Dermis microvascular lymphatic vessel endothelial cell (primary cell): ENCODE measurements at regions not wholly inside any gene's neighbourhood (a gene's known extent, or its start where the extent isn't known, plus 50 kb on each side); places are given as distances from the start of the nearest gene placed in this dataset.
"Not testable (repeated sequence)": the region's sequence is repeated elsewhere in the genome, so short reads cannot be mapped to it uniquely, and the experiment has no call there.

Experiments
- DNase-seq, 2 donors: peaks; one replicate each; pipeline versions ENCODE4 v3.0.0 to v3.0.0-alpha.2; 2010; ENCODE audit warnings: low read depth in 2 of 2

DNA sequence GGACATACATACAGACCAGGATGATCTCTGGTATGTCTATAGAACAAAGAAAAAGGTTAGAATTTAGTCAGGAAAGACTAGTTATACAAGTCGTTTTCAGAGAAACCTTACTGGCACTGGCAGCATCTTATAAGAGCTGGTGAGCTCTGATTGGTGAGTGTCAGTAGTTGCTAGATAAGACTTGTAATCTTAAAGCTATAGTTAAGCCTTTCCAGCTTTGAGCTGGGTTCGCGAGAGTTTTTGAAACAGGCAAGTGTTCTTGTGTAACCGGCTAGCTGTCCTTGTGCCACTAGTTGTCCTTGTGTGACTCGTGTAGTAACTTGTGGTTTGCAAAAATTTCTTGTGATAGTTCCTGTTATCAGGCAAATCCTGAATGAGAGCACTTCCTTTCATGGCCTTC lies 740.9 kb downstream of the GALC start:
- no peak for DNase-seq

DNA sequence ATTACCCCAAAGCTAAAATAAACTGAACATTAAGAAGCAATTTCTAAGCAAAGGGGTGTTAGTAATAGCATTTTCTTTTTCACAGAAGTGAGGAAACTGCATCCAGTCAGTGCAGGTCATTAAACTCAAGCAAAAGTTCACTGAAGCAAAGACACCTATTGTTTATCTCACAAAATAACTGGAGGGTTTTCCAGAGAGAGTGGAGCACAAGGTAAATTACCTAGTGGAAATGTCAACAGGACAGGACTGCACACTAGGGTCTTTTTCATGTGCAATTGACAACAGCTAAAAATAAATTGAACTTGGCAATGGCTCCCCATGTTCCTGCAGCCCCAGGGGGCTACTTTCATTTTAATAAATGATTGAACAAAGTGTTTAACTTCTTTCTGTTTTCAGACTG lies 742.0 kb downstream of the GALC start:
- no peak for DNase-seq

DNA sequence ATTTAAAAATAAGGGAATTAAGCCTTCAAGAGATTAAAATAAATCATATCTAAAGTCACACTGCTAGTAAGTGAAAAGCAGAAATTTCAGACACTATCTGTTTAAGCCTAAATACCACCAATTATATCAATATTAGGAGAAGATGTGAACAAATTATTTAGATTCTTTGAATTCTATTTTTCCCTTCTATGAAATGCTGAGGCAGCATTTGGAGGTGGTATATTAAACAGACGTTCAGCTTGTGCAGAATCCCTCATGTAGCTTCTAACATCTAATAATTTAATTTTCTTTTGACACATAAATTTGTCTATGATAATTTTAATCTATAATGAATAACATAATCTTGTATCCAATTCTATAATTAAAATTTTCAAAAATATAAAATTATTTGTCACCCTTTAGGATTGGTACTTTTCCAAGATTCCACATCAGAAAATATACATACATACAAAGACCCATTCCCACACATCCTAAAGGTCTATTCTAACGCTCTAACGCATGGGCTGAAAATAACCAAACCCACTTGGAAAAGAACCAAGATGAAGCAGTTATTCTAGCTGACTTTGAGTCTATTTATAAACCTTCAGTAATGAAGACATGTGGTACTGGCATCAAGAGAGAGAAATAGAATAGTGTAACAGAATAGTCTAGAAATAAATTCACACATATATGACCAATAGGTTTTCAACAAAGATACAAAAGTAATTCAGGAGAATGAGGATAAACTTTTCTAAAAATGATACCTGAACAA lies 751.8 kb downstream of the GALC start:
- DNase-seq, result no peak

DNA sequence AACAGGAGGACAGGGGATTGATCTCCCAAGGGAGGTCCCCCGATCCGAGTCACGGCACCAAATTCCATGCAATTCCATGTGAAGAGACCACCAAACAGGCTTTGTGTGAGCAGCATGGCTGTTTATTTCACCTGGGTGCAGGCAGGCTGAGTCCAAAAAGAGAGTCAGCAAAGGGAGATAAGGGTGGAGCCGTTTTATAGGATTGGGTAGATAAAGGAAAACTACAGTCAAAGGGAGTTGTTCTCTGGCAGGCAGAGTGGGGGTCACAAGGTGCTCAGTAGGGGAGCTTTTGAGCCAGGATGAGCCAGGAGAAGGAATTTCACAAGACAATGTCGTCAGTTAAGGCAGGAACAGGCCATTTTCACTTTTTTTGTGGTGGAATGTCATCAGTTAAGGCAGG lies 752.7 kb downstream of the GALC start:
- not testable (repeated sequence) for DNase-seq

DNA sequence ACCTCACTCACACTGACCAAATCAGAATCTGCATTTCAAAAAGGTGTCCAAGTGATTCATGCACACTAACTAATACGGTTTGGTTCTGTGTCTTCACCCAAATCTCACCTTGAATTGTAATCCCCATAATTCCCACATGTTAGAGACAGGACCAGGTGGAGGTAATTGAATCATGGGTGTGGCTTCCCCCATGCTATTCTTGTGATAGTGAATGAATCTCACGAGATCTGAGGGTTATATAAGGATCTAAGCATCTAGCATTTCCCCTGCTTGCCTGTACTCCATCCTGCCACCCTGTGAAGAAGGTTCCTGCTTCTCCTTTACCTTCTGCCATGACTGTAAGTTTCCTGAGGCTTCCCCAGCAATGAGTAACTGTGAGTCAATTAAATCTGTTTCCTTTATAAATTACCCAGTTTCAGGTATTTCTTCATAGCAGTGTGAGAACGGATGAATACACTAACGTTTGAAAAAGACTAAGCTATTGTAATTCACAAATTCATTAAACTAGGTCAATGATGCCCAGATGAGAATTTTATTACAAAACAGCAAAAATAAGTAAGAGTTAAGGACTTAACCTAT lies 759.1 kb downstream of the GALC start:
- no peak for DNase-seq

DNA sequence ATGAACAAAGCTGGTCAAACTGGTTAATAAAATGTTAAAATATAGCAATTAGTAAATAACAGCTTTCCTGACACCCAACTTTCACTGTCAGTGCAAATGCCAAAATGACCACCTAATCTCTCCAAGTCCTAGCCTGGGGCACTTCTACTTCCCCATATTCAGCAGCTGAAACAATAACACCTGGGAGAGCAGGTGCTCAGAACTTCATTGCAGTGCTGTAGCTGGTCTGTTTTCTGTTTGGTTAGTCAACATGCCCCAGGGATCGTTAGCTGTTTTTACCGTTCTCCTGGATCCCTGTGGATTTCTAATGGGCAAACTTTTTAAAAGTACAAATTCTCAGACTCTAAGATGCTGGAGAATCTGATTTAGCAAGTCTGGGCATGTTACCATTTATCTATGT lies 759.7 kb downstream of the GALC start:
- no peak for DNase-seq

DNA sequence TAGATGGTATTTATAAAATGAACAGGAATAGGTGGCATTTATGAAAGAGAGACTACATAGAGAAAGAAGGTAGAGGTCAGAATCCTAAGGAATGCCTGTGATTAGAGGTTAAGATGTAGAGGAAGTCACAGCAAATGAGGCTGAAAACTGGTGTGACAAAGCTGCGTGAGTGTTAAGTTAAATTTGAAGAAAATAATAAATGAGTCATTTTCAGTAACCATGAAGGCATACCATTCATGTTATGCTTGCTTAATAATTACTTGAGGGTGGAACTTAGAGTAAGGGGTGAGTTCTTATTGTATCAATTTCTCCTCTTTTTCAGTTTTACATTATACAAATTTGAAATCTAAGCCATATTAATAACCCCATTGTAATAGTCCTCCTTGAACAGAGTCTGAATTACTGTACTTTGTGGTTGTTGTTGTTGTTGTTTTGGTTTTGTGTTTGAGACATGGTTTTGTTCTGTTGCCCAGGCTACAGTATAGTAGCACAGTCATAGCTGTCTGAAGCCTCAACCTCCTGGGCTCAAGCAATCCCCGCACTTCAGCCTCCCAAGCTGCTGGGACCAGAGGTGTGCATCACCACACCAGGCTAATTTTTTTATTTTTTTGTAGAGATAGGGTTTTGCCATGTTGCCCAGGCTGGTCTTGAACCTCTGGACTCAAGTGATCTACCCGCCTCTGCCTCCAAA lies 761.5 kb downstream of the GALC start:
- no peak for DNase-seq

DNA sequence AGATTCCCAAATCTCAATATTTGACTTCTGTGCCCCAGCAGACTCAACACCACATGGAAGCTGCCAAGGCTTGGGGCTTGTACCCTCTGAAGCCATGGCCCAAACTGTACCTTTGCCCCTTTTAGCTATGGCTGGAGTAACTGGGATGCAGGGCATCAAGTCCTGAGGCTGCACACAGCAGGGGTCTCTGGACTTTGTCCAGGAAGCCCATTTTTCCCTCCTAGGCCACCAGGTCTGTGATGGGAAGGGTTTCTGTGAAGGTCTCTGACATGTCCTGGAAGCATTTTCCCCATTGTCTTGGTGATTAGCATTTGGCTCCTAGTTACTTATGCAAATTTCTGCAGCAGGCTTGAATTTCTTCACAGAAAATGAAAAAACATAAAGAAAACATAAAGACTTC lies 762.3 kb downstream of the GALC start:
- DNase-seq, result no peak

DNA sequence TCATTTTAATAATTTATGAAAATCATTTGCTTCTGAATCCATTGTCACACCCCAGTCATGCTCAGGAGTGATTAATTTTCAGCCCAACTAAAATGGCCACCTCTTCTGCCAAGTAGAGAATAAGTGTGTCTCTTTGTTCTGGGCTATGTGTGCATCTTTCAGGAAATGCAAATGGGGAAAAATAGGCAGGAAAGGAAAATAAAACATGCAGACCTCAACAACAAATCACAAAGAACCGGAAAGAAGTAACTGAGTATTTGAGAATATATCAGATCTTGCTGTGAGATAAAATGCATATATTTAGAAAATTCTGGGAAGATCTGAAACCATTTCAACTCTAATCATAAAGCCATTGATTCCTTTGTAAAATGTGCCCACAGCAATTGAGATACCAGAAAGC lies 763.9 kb downstream of the GALC start:
- no peak for DNase-seq

DNA sequence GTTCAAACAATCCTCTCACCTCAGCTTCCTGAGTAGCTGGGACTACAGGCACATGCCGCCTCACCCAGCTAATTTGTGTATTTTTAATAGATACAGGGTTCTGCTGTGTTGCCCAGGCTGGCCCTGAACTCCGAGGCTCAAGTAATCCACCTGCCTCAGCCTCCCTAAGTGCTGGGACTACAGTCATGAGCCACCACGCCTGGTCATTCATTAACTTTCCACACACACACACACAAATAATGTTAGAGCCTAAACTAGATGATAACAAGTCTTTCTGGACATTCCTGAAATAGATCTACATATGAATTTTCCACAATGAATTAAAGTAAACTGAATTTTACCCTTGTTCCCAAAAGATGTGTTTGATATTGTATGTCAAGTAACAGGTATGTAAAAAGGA lies 776.0 kb downstream of the GALC start:
- no peak for DNase-seq

DNA sequence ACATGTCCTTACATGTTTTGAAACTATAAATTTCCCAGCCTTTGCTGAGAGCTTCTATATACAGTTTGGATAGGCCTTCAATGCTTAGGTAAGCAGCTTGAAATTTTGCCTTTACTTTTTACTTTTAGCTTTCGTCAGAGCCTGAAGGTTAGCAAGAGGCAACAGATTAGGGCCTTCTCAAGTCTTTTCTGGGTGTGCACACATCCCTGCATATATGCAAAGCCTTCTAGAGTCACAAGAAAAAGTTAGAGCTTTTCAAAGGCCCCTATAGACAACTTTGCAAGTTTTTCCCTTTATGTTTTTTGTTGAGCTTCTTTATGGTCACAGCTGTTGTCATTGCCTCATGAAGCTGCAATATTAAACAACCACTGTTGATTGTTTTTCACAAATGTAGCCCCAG lies 778.4 kb downstream of the GALC start:
- DNase-seq, result no peak

DNA sequence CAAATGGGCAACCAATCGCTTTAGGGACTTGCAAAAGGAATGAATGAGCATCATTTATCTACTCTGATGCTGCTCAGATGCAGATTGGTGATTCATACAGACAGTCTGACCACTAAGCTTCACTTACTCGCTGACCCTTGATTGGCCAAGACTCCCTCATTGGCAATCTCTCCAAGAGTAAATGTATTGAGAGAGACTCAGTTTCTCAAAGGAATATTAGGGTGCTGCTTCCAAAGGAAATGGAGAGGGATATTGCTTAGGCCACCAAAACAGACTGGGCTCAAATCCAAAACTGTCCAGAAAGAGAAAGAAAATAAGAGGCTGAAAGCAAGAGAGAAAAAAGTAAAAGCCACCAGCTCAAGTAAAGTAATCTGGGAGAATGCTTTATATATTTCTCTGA lies 785.2 kb downstream of the GALC start:
- no peak for DNase-seq

DNA sequence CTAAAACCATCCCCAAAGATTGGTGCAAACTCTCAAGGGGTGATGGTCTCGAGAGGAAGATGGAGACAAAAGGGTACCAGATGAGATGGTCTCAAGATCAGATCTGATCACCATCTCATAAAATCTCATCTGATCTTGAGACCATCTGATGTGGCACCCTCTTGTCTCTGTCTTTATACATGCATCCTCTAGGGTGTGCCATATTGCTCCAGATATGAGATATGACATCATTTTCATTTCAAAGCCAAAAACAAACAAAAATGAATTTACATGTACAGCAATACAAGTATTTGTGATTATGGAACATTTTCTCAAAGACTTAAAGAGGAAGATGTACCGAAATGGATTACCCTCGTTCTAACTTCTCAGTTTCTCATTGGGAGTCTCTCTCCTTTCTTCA lies 787.2 kb downstream of the GALC start:
- no peak for DNase-seq

DNA sequence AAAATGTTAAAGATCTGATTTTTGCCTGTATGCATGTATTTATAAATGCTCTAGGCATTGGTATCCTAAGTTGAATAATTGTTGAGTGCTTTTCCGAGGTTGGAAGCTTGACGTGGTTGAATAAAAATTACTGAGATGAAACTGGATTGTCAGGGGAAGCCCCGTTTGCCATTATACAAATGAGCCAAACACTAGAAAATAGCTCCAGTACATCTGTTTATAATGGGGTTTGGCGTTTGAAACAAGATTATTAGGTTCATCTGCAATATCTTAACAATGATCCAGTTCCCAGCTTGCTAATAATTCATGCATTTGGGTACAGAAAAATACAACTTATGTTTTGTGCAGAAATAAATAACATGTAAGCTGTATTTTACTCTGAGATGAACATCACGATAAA lies 789.6 kb downstream of the GALC start:
- DNase-seq, result no peak

DNA sequence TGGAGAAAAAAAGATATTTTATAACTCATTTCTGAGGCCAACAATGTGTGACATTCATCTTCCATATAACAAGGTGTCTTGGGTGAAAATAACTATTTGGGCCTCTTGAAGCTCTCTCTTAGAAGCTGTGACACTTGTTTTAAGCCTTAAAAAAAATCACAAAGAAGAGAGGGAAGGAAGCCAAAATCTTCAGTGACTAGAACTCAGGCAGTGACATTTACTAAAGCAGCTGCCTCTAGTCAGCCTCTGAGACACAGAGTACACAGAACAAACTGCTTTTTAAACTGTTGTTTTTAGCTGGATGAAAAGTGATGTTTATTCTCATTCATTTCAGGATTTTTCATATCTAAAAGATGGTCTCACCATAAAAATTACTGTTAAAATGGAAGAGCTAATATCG lies 793.6 kb downstream of the GALC start:
- no peak for DNase-seq

DNA sequence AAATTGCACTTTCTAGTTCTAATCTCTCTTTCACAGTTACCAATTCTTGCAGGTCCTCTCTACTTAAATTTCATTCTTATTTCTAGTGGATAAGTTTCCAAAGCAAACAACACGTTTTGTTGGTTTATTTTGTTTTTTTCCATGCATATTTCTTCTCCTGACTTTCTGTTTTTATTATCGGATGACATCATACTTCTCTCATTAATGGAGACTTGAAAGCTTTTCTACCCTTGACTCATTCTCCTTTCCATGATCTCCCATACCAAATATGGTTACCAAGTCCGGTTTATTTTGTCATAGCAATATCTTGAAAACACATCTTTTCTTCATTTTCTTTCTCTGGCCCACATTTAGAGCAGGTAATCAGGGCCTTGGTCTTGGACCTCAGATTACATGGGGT lies 796.5 kb downstream of the GALC start:
- no peak for DNase-seq

DNA sequence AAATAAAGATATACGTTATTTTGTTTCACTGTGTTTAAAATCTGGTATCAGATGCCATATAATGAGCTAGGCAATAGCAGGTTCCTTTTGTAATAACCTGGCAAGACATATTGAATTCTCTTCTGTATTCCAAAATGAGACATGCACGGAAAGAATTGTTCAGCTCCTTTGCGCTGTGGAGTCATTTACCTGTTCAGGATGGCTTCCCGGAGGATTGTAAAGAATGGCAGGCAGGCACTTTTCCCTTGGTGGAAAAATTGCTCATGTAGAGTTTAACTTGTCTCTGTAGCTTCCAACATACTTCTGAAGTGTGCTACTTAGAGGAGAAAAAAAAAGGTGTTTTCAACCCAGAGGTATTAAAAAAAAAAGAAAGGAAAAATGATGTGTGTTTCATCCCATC lies 805.2 kb downstream of the GALC start:
- no peak for DNase-seq

DNA sequence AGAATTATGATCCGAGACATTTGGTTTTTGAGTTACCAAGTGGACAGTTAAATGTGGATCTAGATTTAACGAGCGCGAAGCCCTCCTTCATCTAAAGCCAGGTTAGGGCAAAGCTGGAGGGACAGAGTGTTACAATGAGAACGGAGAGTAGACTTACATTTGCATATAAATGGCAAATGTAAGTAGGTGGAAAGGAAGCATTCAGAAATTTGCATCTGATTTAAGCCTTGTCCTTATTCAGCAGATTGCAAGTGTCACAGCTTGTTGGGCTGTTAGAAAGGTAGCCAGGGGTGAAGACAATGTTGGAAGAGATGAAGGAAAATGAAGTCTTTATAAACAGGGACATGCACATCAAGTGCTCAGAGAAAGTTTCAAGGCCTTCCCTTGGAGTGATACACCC lies 806.2 kb downstream of the GALC start:
- DNase-seq, result no peak

DNA sequence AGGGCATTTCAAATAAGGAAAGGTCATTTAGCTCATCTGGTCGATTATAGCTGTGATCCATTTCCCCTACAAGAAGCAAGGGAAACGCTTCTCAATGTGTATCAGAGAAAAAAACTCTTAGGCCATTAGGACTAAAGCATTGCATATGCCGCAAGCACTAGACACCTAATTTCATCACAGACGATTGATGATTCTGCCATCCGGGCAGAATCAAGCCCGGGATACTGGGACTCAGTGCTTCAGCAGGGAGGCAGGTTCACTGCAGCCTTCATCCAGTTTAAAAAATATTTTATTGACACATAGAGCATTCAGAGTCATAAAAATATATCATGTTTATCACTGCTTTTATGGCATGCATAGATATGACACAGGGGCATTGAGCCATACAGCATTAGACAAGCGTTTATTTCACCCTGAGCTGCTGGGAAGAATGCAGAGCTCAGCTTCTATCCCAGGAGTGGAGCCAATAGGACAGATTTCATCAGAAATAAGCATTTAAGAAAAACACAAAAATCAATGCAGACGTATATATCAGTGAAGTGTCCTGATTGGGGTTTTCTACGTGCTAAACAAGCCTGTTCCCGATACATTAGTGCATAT lies 806.9 kb downstream of the GALC start:
- DNase-seq, result no peak

DNA sequence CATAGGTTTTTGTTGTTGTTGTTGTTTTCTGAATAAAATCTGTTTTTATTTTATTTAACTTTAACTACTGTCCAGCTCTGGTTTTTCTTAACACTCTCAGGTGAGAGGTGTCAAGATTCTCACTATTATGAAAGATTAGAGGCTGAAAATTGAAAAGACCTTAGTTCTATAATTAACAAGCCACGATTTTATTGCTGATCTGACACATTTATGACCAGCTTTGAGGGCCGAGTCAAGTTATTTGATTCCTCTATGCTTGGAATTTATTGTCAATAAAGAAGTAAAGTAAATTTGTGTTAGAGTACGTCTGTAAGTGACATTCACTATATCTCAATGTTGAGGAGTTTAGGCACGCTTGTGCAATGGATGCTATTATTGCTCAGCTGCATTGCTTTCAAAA lies 808.8 kb downstream of the GALC start:
- DNase-seq, result no peak

DNA sequence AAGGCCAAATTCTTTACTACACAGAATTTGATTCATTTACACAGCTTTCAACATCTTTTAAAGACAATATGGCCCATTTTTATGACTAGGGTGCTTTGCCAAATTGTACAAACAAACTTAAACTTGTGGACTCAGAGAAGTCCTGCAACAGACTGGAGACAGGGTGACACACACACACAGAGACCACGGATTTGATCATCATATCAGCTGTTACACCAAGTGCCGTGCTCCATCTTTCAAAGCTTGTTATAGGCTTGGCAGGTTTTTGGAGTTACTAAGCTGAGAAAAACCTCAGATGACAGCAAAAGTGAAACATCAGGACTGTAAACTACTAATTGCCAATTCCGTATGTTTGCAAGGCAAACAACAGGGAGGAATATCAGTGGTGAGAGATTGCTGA lies 811.7 kb downstream of the GALC start:
- no peak for DNase-seq

DNA sequence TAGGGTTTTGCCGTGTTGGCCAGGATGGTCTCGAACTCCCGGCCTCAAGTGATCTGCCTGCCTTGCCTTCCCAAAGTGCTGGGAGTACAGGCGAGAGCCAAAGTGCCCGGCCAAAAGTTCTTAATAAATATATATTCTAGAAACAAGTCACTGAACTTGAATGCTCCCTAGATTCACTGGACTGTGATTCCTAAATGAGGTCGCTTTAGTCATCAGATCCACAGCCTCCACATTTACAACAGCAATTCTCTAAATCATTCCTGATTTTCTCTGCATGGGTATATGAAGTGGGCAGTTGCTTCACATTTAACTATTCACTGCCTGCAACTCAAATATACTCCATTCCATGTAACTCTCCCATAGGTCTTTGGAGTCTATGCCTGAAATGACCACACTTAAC lies 813.0 kb downstream of the GALC start:
- no peak for DNase-seq

DNA sequence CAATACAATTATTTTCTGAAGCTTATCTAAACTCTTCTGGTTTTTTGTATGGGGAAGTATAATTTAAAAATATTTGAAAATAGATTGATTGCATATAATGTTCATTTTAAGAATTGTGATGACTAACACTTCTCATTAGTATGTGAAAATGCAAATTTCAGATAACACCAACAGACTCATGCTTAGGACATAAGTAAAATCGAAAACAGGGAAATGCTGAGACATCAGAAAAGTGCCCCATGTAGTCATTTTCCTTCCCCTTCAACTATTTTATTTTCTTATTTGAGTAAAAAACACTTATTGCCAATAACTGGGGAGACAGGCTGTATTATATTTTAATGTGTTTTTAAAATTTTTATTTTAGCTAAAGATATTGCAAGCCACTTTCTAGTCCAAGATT lies 814.7 kb downstream of the GALC start:
- no peak for DNase-seq
